ENCODE measurements at regions not wholly inside any gene's neighbourhood (a gene's known extent, or its start where the extent isn't known, plus 50 kb on each side); places are given as distances from the start of the nearest gene placed in this dataset.
"Not testable (repeated sequence)": the region's sequence is repeated elsewhere in the genome, so short reads cannot be mapped to it uniquely, and the experiment has no call there.

DNA sequence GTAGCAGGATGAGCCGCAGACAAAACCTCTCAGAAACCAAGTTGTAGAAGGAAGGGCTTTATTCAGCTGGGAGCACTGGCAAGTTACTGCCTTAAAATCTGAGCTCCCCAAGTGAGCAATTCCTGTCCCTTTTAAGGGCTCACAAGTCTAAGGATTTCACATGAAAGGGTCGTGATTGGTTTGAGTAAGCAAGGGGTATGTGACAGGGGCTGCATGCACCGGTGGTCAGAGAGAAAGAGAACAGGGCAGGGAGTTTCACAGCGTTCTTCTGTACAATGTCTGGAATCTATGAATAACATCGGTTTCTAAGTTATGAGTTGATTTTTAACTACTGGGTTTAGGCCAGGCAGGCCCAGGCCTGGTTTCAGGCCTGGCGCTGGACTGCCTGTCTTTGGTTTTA, 660.3 kb upstream of the ATXN7L3B start:
- not testable (repeated sequence) for TF ChIP-seq POLR2A, CTCF, EP300, POLR2AphosphoS5 (IDR thresholded peaks at IDR 0.05)
